Stomach smooth muscle (tissue), 2 donors: ENCODE measurements at regions not wholly inside any gene's neighbourhood (a gene's known extent, or its start where the extent isn't known, plus 50 kb on each side); places are given as distances from the start of the nearest gene placed in this dataset.

ENCODE experiments used
- H3K27ac ChIP-seq: one replicate; pipeline ENCODE4 v1.7.0; 2013; ENCODE audit warnings: mild to moderate bottlenecking, low read length, inconsistent platforms
- H3K27me3 ChIP-seq, 2 donors: one replicate each; pipeline ENCODE4 v1.7.0; 2013; ENCODE audit warnings: low read length in 2 of 2; ENCODE audit not compliant: insufficient read depth in 2 of 2, control insufficient read depth in 1 of 2
- H3K36me3 ChIP-seq, 2 donors: one replicate each; pipeline ENCODE4 v1.7.0; 2013; ENCODE audit warnings: low read length in 2 of 2; ENCODE audit not compliant: control insufficient read depth in 2 of 2, insufficient read depth in 2 of 2
- H3K4me1 ChIP-seq: one replicate; pipeline ENCODE4 v1.7.0; 2013; ENCODE audit warnings: low read length; ENCODE audit not compliant: control insufficient read depth, insufficient read depth
- H3K4me3 ChIP-seq, 2 donors: one replicate each; pipeline ENCODE4 v1.7.0; 2013; ENCODE audit warnings: low read length in 2 of 2
- H3K9ac ChIP-seq, 2 donors: one replicate each; pipeline ENCODE4 v1.7.0; 2013; ENCODE audit warnings: low read length in 2 of 2, mild to moderate bottlenecking in 1 of 2
- H3K9me3 ChIP-seq, 2 donors: one replicate each; pipeline ENCODE4 v1.7.0; 2013; ENCODE audit warnings: low read length in 2 of 2; ENCODE audit not compliant: control insufficient read depth in 2 of 2
- donor health status: healthy.
- donor health status: Pancreatic carcinoma.

GRCh38 chr11:130631119-130631518 lies 182.7 kb downstream of the ADAMTS15 start:
- Histone ChIP-seq H3K36me3 (no peaks in the 10 kb centered on the region), H3K9me3 (no peaks in the 10 kb centered on the region), H3K27me3 (no peaks in the 10 kb centered on the region), H3K4me1 (no peaks in the 10 kb centered on the region), H3K27ac (no peak overlapping the region), H3K9ac (no peak overlapping the region), H3K4me3 (no peak overlapping the region)

DNA sequence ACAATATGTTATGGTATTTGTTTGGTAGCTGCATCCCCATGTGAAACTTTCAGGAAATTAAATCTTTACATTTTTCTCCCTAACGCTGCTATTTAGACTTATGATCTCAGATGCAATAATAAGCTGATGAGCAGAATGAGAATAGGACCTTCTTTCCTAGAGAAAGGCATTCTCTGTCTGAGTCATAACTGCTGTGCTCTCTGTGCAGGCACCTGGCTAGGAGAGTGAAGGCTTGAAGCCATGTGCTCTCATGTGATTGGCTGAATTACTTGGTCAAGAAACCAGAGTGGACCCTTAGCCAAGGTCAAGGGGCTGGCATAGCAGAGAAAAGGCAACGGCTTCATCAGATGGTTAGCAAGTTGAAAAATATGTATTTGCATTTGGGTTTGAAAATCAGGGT lies 185.0 kb downstream of the ADAMTS15 start:
- H3K9ac ChIP-seq = no peak overlapping the region
- no peaks in the 10 kb centered on the region for H3K9me3 ChIP-seq
- no peak overlapping the region for H3K27ac ChIP-seq
- peaks cover 7% of the 10 kb centered on the region for H3K4me1 ChIP-seq
- H3K4me3 ChIP-seq = no peak overlapping the region
- H3K27me3 ChIP-seq = no peaks in the 10 kb centered on the region
- H3K36me3 ChIP-seq = no peaks in the 10 kb centered on the region

GRCh38 chr11:130634186-130634585 lies 185.7 kb downstream of the ADAMTS15 start:
- no peak overlapping the region for H3K4me3 ChIP-seq
- H3K27ac ChIP-seq = no peak overlapping the region

DNA sequence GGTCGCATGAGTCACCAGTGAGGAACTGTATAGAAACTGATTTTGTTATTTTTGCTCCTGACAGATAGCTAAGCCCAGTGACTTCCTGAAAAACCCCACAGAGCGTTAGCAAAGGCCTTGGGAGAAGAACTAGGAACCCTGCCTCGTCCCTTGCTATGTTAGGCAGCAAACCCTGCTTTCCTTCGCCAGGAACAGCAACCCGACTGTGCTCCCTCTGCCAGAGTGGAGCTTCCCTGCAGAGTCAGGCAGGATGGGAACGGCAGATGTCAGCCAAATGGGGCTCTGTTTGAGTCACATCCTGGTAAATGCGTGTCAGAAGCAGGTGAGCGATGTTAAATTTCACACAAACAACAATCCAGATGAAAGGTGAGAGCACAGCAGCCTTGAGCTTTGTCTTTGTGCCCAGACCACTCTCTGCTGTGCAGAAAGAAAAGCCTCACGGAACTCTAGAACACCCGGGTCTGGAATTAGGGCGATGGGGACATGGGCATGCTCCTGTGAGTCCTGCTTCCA lies 186.6 kb downstream of the ADAMTS15 start:
- no peaks in the 10 kb centered on the region for H3K9me3 ChIP-seq
- H3K4me3 ChIP-seq = no peak overlapping the region
- no peaks in the 10 kb centered on the region for H3K27me3 ChIP-seq
- no peaks in the 10 kb centered on the region for H3K36me3 ChIP-seq
- H3K4me1 ChIP-seq = peaks cover 7% of the 10 kb centered on the region
- no peak overlapping the region for H3K9ac ChIP-seq
- H3K27ac ChIP-seq = no peak overlapping the region

More at GRCh38 chr11:130634186-130634585, 185.7 kb downstream of the ADAMTS15 start:
- no peaks in the 10 kb centered on the region for H3K36me3 ChIP-seq
- peaks cover 7% of the 10 kb centered on the region for H3K4me1 ChIP-seq
- no peaks in the 10 kb centered on the region for H3K9me3 ChIP-seq
- no peak overlapping the region for H3K9ac ChIP-seq
- no peaks in the 10 kb centered on the region for H3K27me3 ChIP-seq

DNA sequence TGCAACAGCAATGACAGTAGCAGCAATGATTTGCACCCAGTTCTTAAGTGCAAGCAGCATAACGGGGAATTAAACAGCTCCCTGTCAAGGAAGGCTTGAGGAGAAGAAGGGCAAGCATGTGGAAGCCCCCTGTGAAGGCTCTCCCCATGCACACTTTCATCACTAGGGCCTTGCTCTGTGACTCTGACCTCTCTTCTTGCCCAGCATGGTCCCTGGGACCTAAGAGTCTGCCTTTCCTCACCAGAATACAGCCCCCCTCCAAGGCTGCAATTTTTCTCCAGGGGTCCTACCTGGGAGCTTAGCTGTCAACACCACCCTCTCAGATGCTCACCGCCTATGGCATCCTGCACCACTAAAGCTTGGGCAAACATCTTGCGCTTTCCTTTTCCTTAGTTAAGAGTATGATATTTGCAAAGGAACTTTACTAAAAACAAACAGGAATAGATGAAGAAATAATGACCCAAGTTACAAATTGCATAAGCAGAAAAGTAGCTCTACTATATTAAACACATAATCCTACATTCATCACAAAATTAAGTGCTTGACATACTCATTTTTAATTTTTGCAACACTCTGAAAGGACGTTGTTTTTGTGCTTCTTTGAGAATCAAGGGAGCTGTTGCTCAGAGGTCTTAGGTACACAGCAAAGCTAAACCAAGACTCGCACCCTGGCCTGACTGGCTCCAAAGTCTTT lies 187.6 kb downstream of the ADAMTS15 start:
- Histone ChIP-seq H3K4me1 (peaks cover 7% of the 10 kb centered on the region), H3K27ac (no peak overlapping the region), H3K9me3 (no peaks in the 10 kb centered on the region), H3K9ac (no peak overlapping the region), H3K27me3 (no peaks in the 10 kb centered on the region), H3K4me3 (no peak overlapping the region), H3K36me3 (no peaks in the 10 kb centered on the region)

DNA sequence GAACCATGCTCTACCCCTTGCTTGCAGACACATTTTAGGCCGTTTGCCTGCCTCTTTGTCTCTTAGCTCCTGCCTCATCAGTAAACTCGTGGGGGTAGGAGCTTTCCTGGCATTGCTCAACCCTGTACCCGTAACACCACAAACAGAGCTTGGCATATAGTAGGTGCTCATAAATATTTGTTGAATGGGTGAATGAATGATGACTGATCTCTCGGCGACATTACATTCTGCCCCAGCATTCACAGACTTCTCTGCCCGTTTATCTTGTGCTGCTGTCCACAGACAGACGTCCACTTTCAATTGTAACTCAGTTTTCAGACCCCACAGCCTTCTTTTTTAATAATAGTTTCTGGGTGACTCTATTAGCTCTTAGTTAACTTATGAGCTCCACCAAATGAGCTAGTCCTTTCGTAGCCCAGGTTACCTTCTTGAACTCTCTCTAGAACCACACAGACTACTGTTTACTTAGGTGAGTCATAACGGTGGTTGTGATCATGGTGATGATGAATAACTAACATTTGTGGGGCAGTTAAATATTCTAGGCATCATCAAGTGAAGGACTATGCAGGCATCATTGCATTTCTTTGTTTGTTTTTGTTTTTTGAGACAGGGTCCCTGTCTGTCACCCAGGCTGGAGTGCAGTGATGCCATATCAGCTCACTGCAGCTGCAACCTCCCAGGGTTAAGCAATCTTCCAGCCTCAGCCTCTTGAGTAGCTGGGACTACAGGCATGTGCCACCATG lies 188.4 kb downstream of the ADAMTS15 start:
- H3K4me1 ChIP-seq = peaks cover 7% of the 10 kb centered on the region
- H3K27ac ChIP-seq = no peak overlapping the region
- no peaks in the 10 kb centered on the region for H3K36me3 ChIP-seq
- no peaks in the 10 kb centered on the region for H3K27me3 ChIP-seq
- H3K4me3 ChIP-seq = no peak overlapping the region
- H3K9me3 ChIP-seq = no peaks in the 10 kb centered on the region
- no peak overlapping the region for H3K9ac ChIP-seq

- no peak overlapping the region for H3K9ac ChIP-seq
- no peaks in the 10 kb centered on the region for H3K36me3 ChIP-seq
- H3K27me3 ChIP-seq = no peaks in the 10 kb centered on the region
- no peak overlapping the region for H3K27ac ChIP-seq
- peaks cover 7% of the 10 kb centered on the region for H3K4me1 ChIP-seq
- no peaks in the 10 kb centered on the region for H3K9me3 ChIP-seq
- H3K4me3 ChIP-seq = no peak overlapping the region
Observed at GRCh38 chr11:130637566-130637965, 189.1 kb downstream of the ADAMTS15 start.

GRCh38 chr11:130638033-130638432 lies 189.6 kb downstream of the ADAMTS15 start:
- Histone ChIP-seq H3K27me3 (no peaks in the 10 kb centered on the region), H3K9me3 (no peaks in the 10 kb centered on the region), H3K4me1 (peaks cover 7% of the 10 kb centered on the region), H3K36me3 (no peaks in the 10 kb centered on the region), H3K27ac (no peak overlapping the region), H3K4me3 (no peak overlapping the region), H3K9ac (no peak overlapping the region)

DNA sequence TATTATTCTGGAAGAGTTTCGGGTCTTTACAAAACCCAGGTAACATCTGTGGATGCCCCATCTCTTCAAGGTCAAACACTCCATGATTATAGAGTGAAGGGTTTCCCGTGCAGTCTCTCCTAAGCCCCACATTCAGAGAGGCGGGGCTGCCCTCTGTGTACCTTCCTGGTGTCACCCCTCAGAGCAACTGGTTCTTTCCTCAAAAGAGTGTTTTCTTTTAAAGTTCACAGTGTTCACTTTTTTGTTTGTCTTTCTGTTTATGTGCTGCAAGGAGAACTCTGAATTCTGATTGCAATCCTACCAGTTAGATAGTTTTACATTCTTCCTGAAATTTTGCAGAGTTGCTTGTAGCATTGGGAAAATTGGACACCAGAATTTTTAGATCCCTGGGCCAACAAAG lies 190.2 kb downstream of the ADAMTS15 start:
- Histone ChIP-seq H3K9me3 (no peaks in the 10 kb centered on the region), H3K4me1 (peaks cover 7% of the 10 kb centered on the region), H3K4me3 (no peak overlapping the region)

DNA sequence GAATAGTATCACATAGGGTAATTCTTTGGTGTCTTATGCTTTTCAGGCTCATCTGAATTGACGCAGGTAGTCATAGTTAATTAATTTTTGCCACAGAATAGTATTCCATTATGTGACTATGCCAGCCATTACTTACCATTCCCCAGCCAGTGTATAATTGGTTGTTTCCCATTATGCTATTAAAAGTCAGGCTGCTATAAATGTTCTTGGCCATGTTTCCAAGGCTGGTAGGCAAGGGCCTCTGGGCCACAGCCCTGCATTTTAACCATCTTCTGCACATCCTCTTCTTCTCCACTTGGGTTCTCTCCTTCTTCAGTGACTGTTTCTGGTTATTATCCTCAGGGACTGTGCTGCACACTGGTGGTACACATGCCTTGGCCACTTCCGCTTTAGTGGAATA lies 190.9 kb downstream of the ADAMTS15 start:
- H3K4me1 ChIP-seq = peaks cover 11% of the 10 kb centered on the region
- no peaks in the 10 kb centered on the region for H3K9me3 ChIP-seq
- H3K4me3 ChIP-seq = no peak overlapping the region
- H3K27ac ChIP-seq = no peak overlapping the region
- H3K27me3 ChIP-seq = no peaks in the 10 kb centered on the region
- no peaks in the 10 kb centered on the region for H3K36me3 ChIP-seq
- H3K9ac ChIP-seq = no peak overlapping the region

More for the DNA sequence above, 190.2 kb downstream of the ADAMTS15 start:
- H3K36me3 ChIP-seq = no peaks in the 10 kb centered on the region
- H3K27me3 ChIP-seq = no peaks in the 10 kb centered on the region
- H3K9ac ChIP-seq = no peak overlapping the region
- H3K27ac ChIP-seq = no peak overlapping the region

GRCh38 chr11:130640526-130640925 lies 192.1 kb downstream of the ADAMTS15 start:
- Histone ChIP-seq H3K9ac (no peak overlapping the region), H3K4me3 (no peak overlapping the region), H3K27ac (no peak overlapping the region), H3K4me1 (peaks cover 12% of the 10 kb centered on the region), H3K36me3 (no peaks in the 10 kb centered on the region), H3K9me3 (no peaks in the 10 kb centered on the region), H3K27me3 (no peaks in the 10 kb centered on the region)
